Kidney epithelial cell (primary cell): ENCODE measurements at regions not wholly inside any gene's neighbourhood (a gene's known extent, or its start where the extent isn't known, plus 50 kb on each side); places are given as distances from the start of the nearest gene placed in this dataset.
"Not testable (repeated sequence)": the region's sequence is repeated elsewhere in the genome, so short reads cannot be mapped to it uniquely, and the experiment has no call there.

Experiments
- DNase-seq: peaks from one replicate; pipeline ENCODE4 v3.0.0-alpha.2; 2010; ENCODE audit warnings: low read depth
- H3K27me3 ChIP-seq: 2 replicates; pipeline ENCODE4 v1.6.0; 2011; ENCODE audit warnings: low read length; ENCODE audit not compliant: control insufficient read depth, insufficient read depth
- H3K36me3 ChIP-seq: 2 replicates; pipeline ENCODE4 v1.5.1; 2011; ENCODE audit warnings: low read length; ENCODE audit not compliant: control insufficient read depth, insufficient read depth
- H3K4me3 ChIP-seq: 2 replicates; pipeline ENCODE4 v1.5.1; 2011; ENCODE audit warnings: low read depth, mild to moderate bottlenecking, control low read depth, low read length
- CTCF ChIP-seq: IDR thresholded peaks from 2 replicates; pipeline ENCODE4 v1.5.1; 2011; ENCODE audit warnings: mild to moderate bottlenecking, moderate library complexity, low read length, control low read depth, inconsistent platforms; ENCODE audit not compliant: insufficient read depth, poor library complexity, severe bottlenecking

GRCh38 chr7:24427048-24427447 is 143.1 kb downstream of the NPY start:
- DNase-seq: no peak
- H3K4me3 ChIP-seq: no peak overlapping the region
- TF ChIP-seq CTCF: no peak
- no peaks in the 10 kb centered on the region for H3K27me3 ChIP-seq
- no peaks in the 10 kb centered on the region for H3K36me3 ChIP-seq

- DNase-seq: no peak
- H3K4me3 ChIP-seq: no peak overlapping the region
- H3K27me3 ChIP-seq: no peaks in the 10 kb centered on the region
- H3K36me3 ChIP-seq: no peaks in the 10 kb centered on the region
- no peak for TF ChIP-seq CTCF
These were observed 144.6 kb upstream of the PALS2 start for GRCh38 chr7:24428676-24429075.

- TF ChIP-seq CTCF: no peak
- H3K27me3 ChIP-seq: no peaks in the 10 kb centered on the region
- no peak overlapping the region for H3K4me3 ChIP-seq
- no peaks in the 10 kb centered on the region for H3K36me3 ChIP-seq
- DNase-seq: no peak
These were observed 140.6 kb upstream of the PALS2 start for GRCh38 chr7:24432677-24433076.

GRCh38 chr7:24434972-24435371 is 138.3 kb upstream of the PALS2 start:
- H3K36me3 ChIP-seq: no peaks in the 10 kb centered on the region
- no peaks in the 10 kb centered on the region for H3K27me3 ChIP-seq
- DNase-seq: no peak
- TF ChIP-seq CTCF: no peak
- H3K4me3 ChIP-seq: no peak overlapping the region

GRCh38 chr7:24436131-24436920 is 136.9 kb upstream of the PALS2 start:
- Histone ChIP-seq H3K36me3 (no peaks in the 10 kb centered on the region), H3K4me3 (no peak overlapping the region), H3K27me3 (no peaks in the 10 kb centered on the region)
- no peak for TF ChIP-seq CTCF
- DNase-seq: no peak

- Histone ChIP-seq H3K36me3 (no peaks in the 10 kb centered on the region), H3K4me3 (no peak overlapping the region), H3K27me3 (no peaks in the 10 kb centered on the region)
- no peak for DNase-seq
- no peak for TF ChIP-seq CTCF
These were observed 135.0 kb upstream of the PALS2 start for GRCh38 chr7:24438232-24438631.

- not testable (repeated sequence) for DNase-seq, H3K36me3 ChIP-seq, H3K4me3 ChIP-seq, H3K27me3 ChIP-seq
These were observed 134.1 kb upstream of the PALS2 start for GRCh38 chr7:24439104-24439503.
